ENCODE measurements at regions not wholly inside any gene's neighbourhood (a gene's known extent, or its start where the extent isn't known, plus 50 kb on each side); places are given as distances from the start of the nearest gene placed in this dataset.

DNA sequence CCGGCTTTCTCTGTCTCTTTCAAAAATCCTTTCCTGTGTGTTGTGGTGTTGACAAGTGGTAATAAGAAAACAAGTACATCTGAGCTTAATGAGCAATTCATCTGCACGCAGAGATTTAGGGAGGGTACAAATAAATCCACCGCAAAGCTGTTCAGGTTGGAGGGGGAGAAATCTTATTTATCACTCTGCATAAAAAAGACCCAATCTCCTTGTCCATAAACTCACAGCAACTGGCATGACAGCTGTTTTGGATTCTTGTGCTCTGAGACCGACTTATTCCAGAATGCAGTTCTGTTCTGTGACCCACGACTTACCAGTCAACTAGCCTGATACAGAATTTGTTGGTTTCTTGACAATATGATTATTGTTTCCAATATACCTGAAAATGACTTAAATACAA, 380.1 kb downstream of the SOX11 start (continued):
- TF ChIP-seq, protein P1, sequence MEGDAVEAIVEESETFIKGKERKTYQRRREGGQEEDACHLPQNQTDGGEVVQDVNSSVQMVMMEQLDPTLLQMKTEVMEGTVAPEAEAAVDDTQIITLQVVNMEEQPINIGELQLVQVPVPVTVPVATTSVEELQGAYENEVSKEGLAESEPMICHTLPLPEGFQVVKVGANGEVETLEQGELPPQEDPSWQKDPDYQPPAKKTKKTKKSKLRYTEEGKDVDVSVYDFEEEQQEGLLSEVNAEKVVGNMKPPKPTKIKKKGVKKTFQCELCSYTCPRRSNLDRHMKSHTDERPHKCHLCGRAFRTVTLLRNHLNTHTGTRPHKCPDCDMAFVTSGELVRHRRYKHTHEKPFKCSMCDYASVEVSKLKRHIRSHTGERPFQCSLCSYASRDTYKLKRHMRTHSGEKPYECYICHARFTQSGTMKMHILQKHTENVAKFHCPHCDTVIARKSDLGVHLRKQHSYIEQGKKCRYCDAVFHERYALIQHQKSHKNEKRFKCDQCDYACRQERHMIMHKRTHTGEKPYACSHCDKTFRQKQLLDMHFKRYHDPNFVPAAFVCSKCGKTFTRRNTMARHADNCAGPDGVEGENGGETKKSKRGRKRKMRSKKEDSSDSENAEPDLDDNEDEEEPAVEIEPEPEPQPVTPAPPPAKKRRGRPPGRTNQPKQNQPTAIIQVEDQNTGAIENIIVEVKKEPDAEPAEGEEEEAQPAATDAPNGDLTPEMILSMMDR (IDR thresholded peaks at IDR 0.05 in 2 of 3, conservative IDR thresholded peaks at IDR 0.05 in 1 of 3; ENCODE audit: borderline replicate concordance in 1 of 3, insufficient read depth in 1 of 3, low read depth in 2 of 3, low read length in 2 of 3): no peak
- no peak for TF ChIP-seq ZFX (IDR thresholded peaks at IDR 0.05)

DNA sequence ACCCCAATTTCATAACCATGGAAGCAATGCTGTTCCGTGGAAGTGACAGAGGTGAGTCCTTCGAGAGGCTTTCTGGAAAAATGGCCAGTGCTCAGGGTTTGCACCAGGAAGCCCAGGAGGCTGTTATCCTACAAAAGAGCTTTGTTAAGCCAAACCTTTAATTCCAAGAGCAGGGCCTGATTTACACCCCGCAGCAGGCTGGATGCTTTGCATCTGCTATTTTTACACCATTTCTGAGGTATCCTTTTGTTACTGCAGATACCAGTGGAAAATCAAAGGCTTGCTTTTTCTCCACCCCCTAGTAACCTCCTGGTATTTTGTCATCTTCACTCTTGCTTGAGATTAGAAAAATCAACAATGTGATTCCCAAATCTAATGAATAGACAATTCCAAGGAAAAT, 380.6 kb downstream of the SOX11 start:
- CTCF ChIA-PET: no interaction called here
- Histone ChIP-seq H3K4me1 (ENCODE audit: control insufficient read depth in 1 of 2, insufficient read depth in 2 of 2, low read length in 2 of 2) (no peaks in the 10 kb centered on the region), H3K27ac (ENCODE audit: low read depth, low read length) (no peak overlapping the region), H3K9me3 (ENCODE audit: control insufficient read depth in 1 of 2, insufficient read depth in 1 of 2, low read depth in 1 of 2, low read length in 2 of 2) (peaks cover 4 to 5% of the 10 kb centered on the region in 2 experiments; a peak in 2 of 4 replicates), H2AFZ (ENCODE audit: low read depth, low read length, poor library complexity, severe bottlenecking) (no peak overlapping the region), H3K9me2 (ENCODE audit: insufficient read depth) (no peaks in the 10 kb centered on the region), H3K4me2 (ENCODE audit: low read length) (no peak overlapping the region), H4K20me1 (ENCODE audit: insufficient read depth) (no peaks in the 10 kb centered on the region), H3K27me3 (ENCODE audit: insufficient read depth, low read length) (no peaks in the 10 kb centered on the region), H3K4me3 (replicated peaks in 1 of 2; ENCODE audit: low read depth in 1 of 2, low read length in 2 of 2) (no peak overlapping the region), H3K79me2 (ENCODE audit: insufficient read depth, low read length) (no peaks in the 10 kb centered on the region), H3K9ac (ENCODE audit: low read length) (no peak overlapping the region), H3K36me3 (ENCODE audit: control insufficient read depth in 1 of 2, insufficient read depth in 2 of 2, low read length in 2 of 2) (no peaks in the 10 kb centered on the region)
- RAD21 ChIA-PET (ENCODE audit: low non-redundant PET in 1 of 2, low total read pairs in 2 of 2, uncharacterized antibody in 2 of 2, unreplicated experiment in 2 of 2): no interaction called here
- no peak for ATAC-seq
- TF ChIP-seq FOSL1 (IDR thresholded peaks at IDR 0.05; ENCODE audit: low read depth) (no peak), RAD21 (IDR thresholded peaks at IDR 0.05; ENCODE audit: low read depth) (no peak), POLR2A (IDR thresholded peaks at IDR 0.05; ENCODE audit: borderline replicate concordance, extremely low read depth, insufficient read depth, insufficient read length) (no peak), SRF (IDR thresholded peaks at IDR 0.05; ENCODE audit: low read depth) (no peak), ZFX (IDR thresholded peaks at IDR 0.05) (no peak), CBX3 (IDR thresholded peaks at IDR 0.05; ENCODE audit: low read depth) (no peak), SIN3A (IDR thresholded peaks at IDR 0.05; ENCODE audit: low read depth) (no peak), SP1 (IDR thresholded peaks at IDR 0.05; ENCODE audit: low read depth) (no peak), EGR1 (IDR thresholded peaks at IDR 0.05; ENCODE audit: low read depth) (no peak), ELF1 (IDR thresholded peaks at IDR 0.05; ENCODE audit: borderline replicate concordance, low read depth) (no peak), TCF7L2 (IDR thresholded peaks at IDR 0.05; ENCODE audit: borderline replicate concordance, extremely low read depth, insufficient read depth, insufficient read length) (no peak), EZH2 (IDR thresholded peaks at IDR 0.05) (no peak), ZNF274 (IDR thresholded peaks at IDR 0.05; ENCODE audit: low read depth, low read length) (no peak)
- TF ChIP-seq, protein P2, sequence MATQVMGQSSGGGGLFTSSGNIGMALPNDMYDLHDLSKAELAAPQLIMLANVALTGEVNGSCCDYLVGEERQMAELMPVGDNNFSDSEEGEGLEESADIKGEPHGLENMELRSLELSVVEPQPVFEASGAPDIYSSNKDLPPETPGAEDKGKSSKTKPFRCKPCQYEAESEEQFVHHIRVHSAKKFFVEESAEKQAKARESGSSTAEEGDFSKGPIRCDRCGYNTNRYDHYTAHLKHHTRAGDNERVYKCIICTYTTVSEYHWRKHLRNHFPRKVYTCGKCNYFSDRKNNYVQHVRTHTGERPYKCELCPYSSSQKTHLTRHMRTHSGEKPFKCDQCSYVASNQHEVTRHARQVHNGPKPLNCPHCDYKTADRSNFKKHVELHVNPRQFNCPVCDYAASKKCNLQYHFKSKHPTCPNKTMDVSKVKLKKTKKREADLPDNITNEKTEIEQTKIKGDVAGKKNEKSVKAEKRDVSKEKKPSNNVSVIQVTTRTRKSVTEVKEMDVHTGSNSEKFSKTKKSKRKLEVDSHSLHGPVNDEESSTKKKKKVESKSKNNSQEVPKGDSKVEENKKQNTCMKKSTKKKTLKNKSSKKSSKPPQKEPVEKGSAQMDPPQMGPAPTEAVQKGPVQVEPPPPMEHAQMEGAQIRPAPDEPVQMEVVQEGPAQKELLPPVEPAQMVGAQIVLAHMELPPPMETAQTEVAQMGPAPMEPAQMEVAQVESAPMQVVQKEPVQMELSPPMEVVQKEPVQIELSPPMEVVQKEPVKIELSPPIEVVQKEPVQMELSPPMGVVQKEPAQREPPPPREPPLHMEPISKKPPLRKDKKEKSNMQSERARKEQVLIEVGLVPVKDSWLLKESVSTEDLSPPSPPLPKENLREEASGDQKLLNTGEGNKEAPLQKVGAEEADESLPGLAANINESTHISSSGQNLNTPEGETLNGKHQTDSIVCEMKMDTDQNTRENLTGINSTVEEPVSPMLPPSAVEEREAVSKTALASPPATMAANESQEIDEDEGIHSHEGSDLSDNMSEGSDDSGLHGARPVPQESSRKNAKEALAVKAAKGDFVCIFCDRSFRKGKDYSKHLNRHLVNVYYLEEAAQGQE (IDR thresholded peaks at IDR 0.05; ENCODE audit: low read depth): no peak
- TF ChIP-seq, protein P3, sequence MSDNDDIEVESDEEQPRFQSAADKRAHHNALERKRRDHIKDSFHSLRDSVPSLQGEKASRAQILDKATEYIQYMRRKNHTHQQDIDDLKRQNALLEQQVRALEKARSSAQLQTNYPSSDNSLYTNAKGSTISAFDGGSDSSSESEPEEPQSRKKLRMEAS (IDR thresholded peaks at IDR 0.05): no peak
- intact Hi-C loops (cut with micrococcal nuclease): no loop called here
- BruUV-seq (replicated peaks): no TSS peak
- POLR2A ChIA-PET: no interaction called here
- no peak for DNase-seq (ENCODE audit: low read depth, low spot score)

Measured in HCT116 (cell line).